Natural killer cell (primary cell): ENCODE measurements at regions not wholly inside any gene's neighbourhood (a gene's known extent, or its start where the extent isn't known, plus 50 kb on each side); places are given as distances from the start of the nearest gene placed in this dataset.
"Not testable (repeated sequence)": the region's sequence is repeated elsewhere in the genome, so short reads cannot be mapped to it uniquely, and the experiment has no call there.

Source experiments
- ATAC-seq, 3 donors: fragments of 150-1000 bp in 2 of 3; fragments of 200-7000 bp in 1 of 3; cut with Tn5 transposase; 1 replicate in 1 of 3; 2 replicates in 2 of 3; pipeline ENCODE4 v1.10.0; 2021; ENCODE audit warnings: mild to moderate bottlenecking in 2 of 3, moderate library complexity in 2 of 3
- DNase-seq, 2 donors: peaks; one replicate each; pipeline versions ENCODE4 v3.0.0 to v3.0.0-alpha.2; 2013 to 2021; ENCODE audit warnings: mixed read lengths in 1 of 2
- H3K27ac ChIP-seq: one replicate; pipeline ENCODE4 v1.5.1; 2013; ENCODE audit warnings: mild to moderate bottlenecking, low read length
- H3K27me3 ChIP-seq: one replicate; pipeline ENCODE4 v1.6.1; 2013; ENCODE audit warnings: low read length; ENCODE audit not compliant: control insufficient read depth, insufficient read depth
- H3K36me3 ChIP-seq: one replicate; pipeline ENCODE4 v1.6.1; 2013; ENCODE audit warnings: low read length; ENCODE audit not compliant: control insufficient read depth, insufficient read depth
- H3K4me1 ChIP-seq: one replicate; pipeline ENCODE4 v1.6.1; 2013; ENCODE audit warnings: low read length; ENCODE audit not compliant: control insufficient read depth, insufficient read depth
- H3K4me3 ChIP-seq: one replicate; pipeline ENCODE4 v1.5.1; 2013; ENCODE audit warnings: low read length
- H3K9me3 ChIP-seq: one replicate; pipeline ENCODE4 v1.6.1; 2013; ENCODE audit warnings: low read length; ENCODE audit not compliant: control insufficient read depth, insufficient read depth
- H3K27ac Mint-ChIP-seq, 2 donors: one replicate each; pipeline ENCODE4 v1.8.0; 2022; ENCODE audit warnings: mild to moderate bottlenecking in 2 of 2, mixed read lengths in 2 of 2, moderate library complexity in 1 of 2
- H3K27me3 Mint-ChIP-seq, 2 donors: one replicate each; pipeline ENCODE4 v1.8.0; 2022; ENCODE audit warnings: low read depth in 2 of 2, mixed read lengths in 2 of 2
- H3K36me3 Mint-ChIP-seq: one replicate; pipeline ENCODE4 v1.8.0; 2022; ENCODE audit warnings: mixed read lengths
- H3K4me1 Mint-ChIP-seq, 2 donors: one replicate each; pipeline ENCODE4 v1.8.0; 2022; ENCODE audit warnings: mixed read lengths in 2 of 2
- H3K4me3 Mint-ChIP-seq: one replicate; pipeline ENCODE4 v1.8.0; 2022; ENCODE audit warnings: mild to moderate bottlenecking, moderate library complexity, mixed read lengths
- H3K9me3 Mint-ChIP-seq, 2 donors: one replicate each; pipeline ENCODE4 v1.8.0; 2022; ENCODE audit warnings: mixed read lengths in 2 of 2
- WGBS: methylation state at CpG from one replicate; pipeline ENCODE4 v1.1.7; 2013; ENCODE audit warnings: missing lambda C conversion rate; ENCODE audit not compliant: insufficient coverage; 5-methylcytosine and 5-hydroxymethylcytosine counted together
- intact Hi-C: fragments of 100-400 bp; cut with micrococcal nuclease; formaldehyde crosslinking; loops from one replicate; pipeline ENCODE4 v1.14.2; 2022
- TF ChIP-seq, protein P1 (sequence below): fragments of 200-600 bp; IDR thresholded peaks from one replicate; pipeline ENCODE4 v1.8.0; 2022; ENCODE audit warnings: antibody characterized with exemption

DNA sequence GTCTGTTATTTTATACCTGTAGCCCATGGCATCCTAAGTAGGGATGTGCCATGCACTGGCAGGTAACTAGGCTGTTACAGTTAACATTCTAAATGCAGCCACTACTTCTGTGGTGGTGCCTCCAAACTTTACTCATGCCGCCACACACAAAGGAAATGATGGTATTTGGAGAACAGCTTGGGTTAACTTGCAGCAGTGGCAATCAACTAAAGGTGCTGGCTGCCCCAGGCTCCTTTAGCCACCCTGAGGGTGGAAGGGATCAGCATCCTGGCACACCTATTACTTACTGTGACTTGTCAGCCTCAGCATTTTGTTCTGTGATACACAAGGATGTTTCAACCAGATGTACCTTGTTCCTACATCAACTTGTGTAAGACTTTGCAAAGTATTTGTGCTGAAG is 221.8 kb upstream of the PPP1R3A start:
- no peaks in the 10 kb centered on the region for H3K36me3 ChIP-seq
- WGBS = 100% methylated on average over 1 of the region's 1 CpG
- H3K27ac ChIP-seq = no peak overlapping the region
- no peaks in the 10 kb centered on the region for H3K36me3 Mint-ChIP-seq
- H3K9me3 Mint-ChIP-seq = no peaks in the 10 kb centered on the region
- H3K4me3 ChIP-seq = no peak overlapping the region
- no peak for DNase-seq
- H3K27me3 ChIP-seq = no peaks in the 10 kb centered on the region
- intact Hi-C loops = no loop called here
- no peak overlapping the region for H3K27ac Mint-ChIP-seq
- no peaks in the 10 kb centered on the region for H3K4me1 ChIP-seq
- TF ChIP-seq, protein P1, sequence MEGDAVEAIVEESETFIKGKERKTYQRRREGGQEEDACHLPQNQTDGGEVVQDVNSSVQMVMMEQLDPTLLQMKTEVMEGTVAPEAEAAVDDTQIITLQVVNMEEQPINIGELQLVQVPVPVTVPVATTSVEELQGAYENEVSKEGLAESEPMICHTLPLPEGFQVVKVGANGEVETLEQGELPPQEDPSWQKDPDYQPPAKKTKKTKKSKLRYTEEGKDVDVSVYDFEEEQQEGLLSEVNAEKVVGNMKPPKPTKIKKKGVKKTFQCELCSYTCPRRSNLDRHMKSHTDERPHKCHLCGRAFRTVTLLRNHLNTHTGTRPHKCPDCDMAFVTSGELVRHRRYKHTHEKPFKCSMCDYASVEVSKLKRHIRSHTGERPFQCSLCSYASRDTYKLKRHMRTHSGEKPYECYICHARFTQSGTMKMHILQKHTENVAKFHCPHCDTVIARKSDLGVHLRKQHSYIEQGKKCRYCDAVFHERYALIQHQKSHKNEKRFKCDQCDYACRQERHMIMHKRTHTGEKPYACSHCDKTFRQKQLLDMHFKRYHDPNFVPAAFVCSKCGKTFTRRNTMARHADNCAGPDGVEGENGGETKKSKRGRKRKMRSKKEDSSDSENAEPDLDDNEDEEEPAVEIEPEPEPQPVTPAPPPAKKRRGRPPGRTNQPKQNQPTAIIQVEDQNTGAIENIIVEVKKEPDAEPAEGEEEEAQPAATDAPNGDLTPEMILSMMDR = no peak
- no peak for ATAC-seq
- no peaks in the 10 kb centered on the region for H3K4me1 Mint-ChIP-seq
- H3K4me3 Mint-ChIP-seq = no peak overlapping the region
- H3K9me3 ChIP-seq = no peaks in the 10 kb centered on the region
- no peaks in the 10 kb centered on the region for H3K27me3 Mint-ChIP-seq

DNA sequence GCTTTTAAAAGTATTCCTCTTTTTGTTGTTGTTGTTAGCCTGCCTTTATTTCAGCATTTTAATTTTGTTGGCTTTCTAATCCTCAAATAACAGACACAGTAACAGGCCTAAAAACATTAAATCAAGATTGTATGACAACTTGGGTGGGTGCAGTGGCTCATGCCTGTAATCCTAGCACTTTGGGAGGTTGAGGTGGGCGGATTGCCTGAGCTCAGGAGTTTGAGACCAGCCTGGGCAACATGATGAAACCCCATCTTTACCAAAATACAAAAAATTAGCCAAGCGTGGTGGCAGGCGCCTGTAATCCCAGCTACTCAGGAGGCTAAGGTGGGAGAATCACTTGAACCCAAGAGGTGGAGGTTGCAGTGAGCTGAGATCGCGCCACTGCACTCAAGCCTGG is 220.9 kb upstream of the PPP1R3A start:
- H3K27me3 ChIP-seq, H3K4me1 Mint-ChIP-seq, H3K27ac ChIP-seq, H3K36me3 ChIP-seq, H3K27me3 Mint-ChIP-seq, H3K27ac Mint-ChIP-seq, ATAC-seq, H3K4me1 ChIP-seq, H3K4me3 Mint-ChIP-seq, DNase-seq, intact Hi-C loops, H3K4me3 ChIP-seq, H3K9me3 ChIP-seq, H3K36me3 Mint-ChIP-seq, H3K9me3 Mint-ChIP-seq: not testable (repeated sequence)
- WGBS = 90% methylated on average over 5 of the region's 5 CpGs

DNA sequence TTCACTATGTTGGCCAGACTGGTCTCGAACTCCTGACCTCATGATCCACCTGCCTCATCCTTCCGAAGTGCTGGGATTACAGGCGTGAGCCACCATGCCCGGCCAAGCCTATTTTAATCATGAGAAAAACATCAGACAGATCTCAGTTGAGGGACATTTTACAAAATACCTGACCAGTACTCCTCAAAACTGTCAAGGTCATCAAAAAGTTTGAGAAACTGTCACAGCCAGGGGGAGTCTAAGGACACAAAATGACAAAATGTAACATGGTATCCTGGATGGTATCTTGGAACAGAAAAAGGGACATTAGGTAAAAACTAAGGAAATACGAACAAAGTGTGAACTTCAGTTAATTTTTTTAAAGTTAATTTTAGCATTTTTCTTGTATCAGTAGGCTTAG is 219.8 kb upstream of the PPP1R3A start:
- 89% methylated on average over 5 of the region's 5 CpGs for WGBS
- no peaks in the 10 kb centered on the region for H3K36me3 Mint-ChIP-seq
- H3K9me3 ChIP-seq = no peaks in the 10 kb centered on the region
- H3K9me3 Mint-ChIP-seq = peaks cover 4 to 7% of the 10 kb centered on the region in 2 donors
- H3K4me3 ChIP-seq = no peak overlapping the region
- H3K4me3 Mint-ChIP-seq = no peak overlapping the region
- H3K4me1 ChIP-seq = no peaks in the 10 kb centered on the region
- no peaks in the 10 kb centered on the region for H3K4me1 Mint-ChIP-seq
- H3K36me3 ChIP-seq = no peaks in the 10 kb centered on the region
- DNase-seq = no peak
- no peak overlapping the region for H3K27ac Mint-ChIP-seq
- TF ChIP-seq, protein P1 = no peak
- no peaks in the 10 kb centered on the region for H3K27me3 Mint-ChIP-seq
- no peak overlapping the region for H3K27ac ChIP-seq
- ATAC-seq = no peak
- no peaks in the 10 kb centered on the region for H3K27me3 ChIP-seq
- intact Hi-C loops = no loop called here

DNA sequence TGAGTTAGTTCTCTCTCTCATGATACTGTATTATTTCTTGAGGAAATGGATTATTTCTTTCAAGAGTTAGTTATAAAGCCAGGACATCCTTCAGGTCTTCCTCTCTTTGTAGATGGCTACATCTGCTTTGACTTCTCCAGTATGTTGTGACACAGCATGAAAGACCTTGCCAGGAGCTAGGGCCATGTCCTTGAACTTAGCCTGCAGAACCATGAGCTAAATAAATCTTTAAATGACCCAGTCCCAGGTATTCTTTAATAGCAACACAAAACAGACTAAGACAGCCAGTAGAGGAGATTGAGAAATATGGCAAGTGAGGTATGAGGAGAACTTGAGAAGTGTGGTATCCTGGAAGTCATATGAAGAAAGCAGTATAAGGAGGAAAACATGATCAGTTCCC is 214.9 kb upstream of the PPP1R3A start:
- H3K4me1 ChIP-seq = no peaks in the 10 kb centered on the region
- H3K4me3 Mint-ChIP-seq = no peak overlapping the region
- DNase-seq = no peak
- H3K9me3 ChIP-seq = no peaks in the 10 kb centered on the region
- H3K4me3 ChIP-seq = no peak overlapping the region
- H3K27me3 Mint-ChIP-seq = no peaks in the 10 kb centered on the region
- H3K36me3 ChIP-seq = no peaks in the 10 kb centered on the region
- H3K27ac Mint-ChIP-seq = no peak overlapping the region
- H3K9me3 Mint-ChIP-seq = peaks cover 15% of the 10 kb centered on the region in 2 donors
- H3K4me1 Mint-ChIP-seq = no peaks in the 10 kb centered on the region
- H3K36me3 Mint-ChIP-seq = no peaks in the 10 kb centered on the region
- H3K27ac ChIP-seq = no peak overlapping the region
- intact Hi-C loops = no loop called here
- no peak for ATAC-seq
- TF ChIP-seq, protein P1 = no peak
- H3K27me3 ChIP-seq = no peaks in the 10 kb centered on the region
